MM.1S (cell line): ENCODE measurements at regions not wholly inside any gene's neighbourhood (a gene's known extent, or its start where the extent isn't known, plus 50 kb on each side); places are given as distances from the start of the nearest gene placed in this dataset.

ENCODE experiments used
- DNase-seq: peaks from one replicate; pipeline ENCODE4 v3.0.0-alpha.2; 2015
- H2AFZ ChIP-seq: fragments of 300-600 bp; sonication (generic); 2 replicates; pipeline ENCODE4 v1.6.0; 2016; ENCODE audit warnings: antibody characterized with exemption, low read length
- H3F3A ChIP-seq: fragments of 300-600 bp; sonication (generic); 2 replicates; pipeline ENCODE4 v1.6.1; 2016; ENCODE audit warnings: mild to moderate bottlenecking, antibody characterized with exemption, low read length, moderate library complexity, mixed read lengths; ENCODE audit not compliant: insufficient read depth
- H3K27ac ChIP-seq: fragments of 300-600 bp; sonication (generic); 2 replicates; pipeline ENCODE4 v1.5.1; 2016; ENCODE audit warnings: mild to moderate bottlenecking, low read length
- H3K27me3 ChIP-seq: fragments of 300-600 bp; sonication (generic); replicated peaks from 2 replicates; pipeline ENCODE4 v1.6.0; 2016; ENCODE audit warnings: low read length; ENCODE audit not compliant: insufficient read depth
- H3K36me3 ChIP-seq: fragments of 300-600 bp; sonication (generic); replicated peaks from 2 replicates; pipeline ENCODE4 v1.6.1; 2016; ENCODE audit warnings: mild to moderate bottlenecking, low read length, mixed read lengths; ENCODE audit not compliant: insufficient read depth
- H3K4me1 ChIP-seq: fragments of 300-600 bp; sonication (generic); 2 replicates; pipeline ENCODE4 v1.6.1; 2016; ENCODE audit warnings: low read length, mixed read lengths
- H3K4me2 ChIP-seq: fragments of 300-600 bp; sonication (generic); 2 replicates; pipeline ENCODE4 v1.6.0; 2016; ENCODE audit warnings: low read depth, low read length
- H3K4me3 ChIP-seq: fragments of 300-600 bp; sonication (generic); 2 replicates; pipeline ENCODE4 v1.5.1; 2016; ENCODE audit warnings: low read length, mixed read lengths
- H3K79me2 ChIP-seq: fragments of 300-600 bp; sonication (generic); 2 replicates; pipeline ENCODE4 v1.6.1; 2016; ENCODE audit warnings: mixed run types, low read length, mixed read lengths
- H3K9ac ChIP-seq: fragments of 300-600 bp; sonication (generic); 2 replicates; pipeline ENCODE4 v1.6.1; 2016; ENCODE audit warnings: low read length, mixed read lengths
- H3K9me2 ChIP-seq: fragments of 300-600 bp; sonication (generic); replicated peaks from 2 replicates; pipeline ENCODE4 v1.6.1; 2016; ENCODE audit warnings: mild to moderate bottlenecking, low read length, mixed read lengths; ENCODE audit not compliant: insufficient read depth
- H3K9me3 ChIP-seq: fragments of 300-600 bp; sonication (generic); replicated peaks from 2 replicates; pipeline ENCODE4 v1.6.1; 2016; ENCODE audit warnings: mild to moderate bottlenecking, low read length, mixed read lengths; ENCODE audit not compliant: insufficient read depth
- H4K20me1 ChIP-seq: fragments of 300-600 bp; sonication (generic); 2 replicates; pipeline ENCODE4 v1.6.1; 2016; ENCODE audit warnings: mild to moderate bottlenecking, low read length, moderate library complexity, mixed read lengths; ENCODE audit not compliant: insufficient read depth
- EZH2 ChIP-seq: fragments of 300-600 bp; sonication (generic); optimal IDR thresholded peaks from 2 replicates; pipeline ENCODE3; 2017; ENCODE audit warnings: low read depth, mild to moderate bottlenecking, antibody characterized with exemption, low read length, mixed read lengths
- EZH2phosphoT487 ChIP-seq: fragments of 300-600 bp; sonication (generic); IDR thresholded peaks from 2 replicates; pipeline ENCODE4 v1.6.1; 2018; ENCODE audit warnings: antibody characterized with exemption, low read length
- TF ChIP-seq, protein P1 (sequence below): fragments of 300-600 bp; sonication (generic); IDR thresholded peaks from 2 replicates; pipeline ENCODE4 v1.5.1; 2016; ENCODE audit warnings: antibody characterized with exemption, low read length, mixed read lengths

DNA sequence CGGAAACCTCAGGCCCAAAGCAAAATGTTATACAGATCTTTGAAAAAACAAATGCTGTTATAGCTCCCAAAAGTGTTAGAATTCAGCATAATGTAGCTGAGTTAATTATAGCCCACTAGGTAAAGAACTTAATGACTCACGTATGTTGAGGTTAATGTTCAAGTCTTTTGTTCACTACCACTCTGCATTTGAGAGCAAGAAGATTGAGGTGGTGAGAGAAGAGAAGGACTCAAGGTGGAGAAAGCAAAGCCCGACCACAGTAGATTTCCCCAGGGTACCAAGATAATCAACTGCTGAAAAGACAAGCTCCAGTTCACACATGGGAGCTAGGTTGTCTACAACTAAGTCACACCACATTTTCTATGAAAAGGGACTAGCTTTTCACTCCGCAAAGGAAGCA is 480.2 kb downstream of the DTHD1 start:
- Histone ChIP-seq H2AFZ (no peak overlapping the region), H3K9ac (no peak overlapping the region), H3K27ac (no peak overlapping the region), H3K9me3 (no peaks in the 10 kb centered on the region), H3K4me1 (no peaks in the 10 kb centered on the region), H3K9me2 (no peaks in the 10 kb centered on the region), H3K4me2 (no peak overlapping the region), H3K27me3 (no peaks in the 10 kb centered on the region), H3K79me2 (no peaks in the 10 kb centered on the region), H3K4me3 (no peak overlapping the region), H4K20me1 (no peaks in the 10 kb centered on the region), H3K36me3 (no peaks in the 10 kb centered on the region), H3F3A (no peaks in the 10 kb centered on the region)
- no peak for DNase-seq
- TF ChIP-seq EZH2phosphoT487 (no peak), EZH2 (no peak)
- TF ChIP-seq, protein P1, sequence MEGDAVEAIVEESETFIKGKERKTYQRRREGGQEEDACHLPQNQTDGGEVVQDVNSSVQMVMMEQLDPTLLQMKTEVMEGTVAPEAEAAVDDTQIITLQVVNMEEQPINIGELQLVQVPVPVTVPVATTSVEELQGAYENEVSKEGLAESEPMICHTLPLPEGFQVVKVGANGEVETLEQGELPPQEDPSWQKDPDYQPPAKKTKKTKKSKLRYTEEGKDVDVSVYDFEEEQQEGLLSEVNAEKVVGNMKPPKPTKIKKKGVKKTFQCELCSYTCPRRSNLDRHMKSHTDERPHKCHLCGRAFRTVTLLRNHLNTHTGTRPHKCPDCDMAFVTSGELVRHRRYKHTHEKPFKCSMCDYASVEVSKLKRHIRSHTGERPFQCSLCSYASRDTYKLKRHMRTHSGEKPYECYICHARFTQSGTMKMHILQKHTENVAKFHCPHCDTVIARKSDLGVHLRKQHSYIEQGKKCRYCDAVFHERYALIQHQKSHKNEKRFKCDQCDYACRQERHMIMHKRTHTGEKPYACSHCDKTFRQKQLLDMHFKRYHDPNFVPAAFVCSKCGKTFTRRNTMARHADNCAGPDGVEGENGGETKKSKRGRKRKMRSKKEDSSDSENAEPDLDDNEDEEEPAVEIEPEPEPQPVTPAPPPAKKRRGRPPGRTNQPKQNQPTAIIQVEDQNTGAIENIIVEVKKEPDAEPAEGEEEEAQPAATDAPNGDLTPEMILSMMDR, result no peak

DNA sequence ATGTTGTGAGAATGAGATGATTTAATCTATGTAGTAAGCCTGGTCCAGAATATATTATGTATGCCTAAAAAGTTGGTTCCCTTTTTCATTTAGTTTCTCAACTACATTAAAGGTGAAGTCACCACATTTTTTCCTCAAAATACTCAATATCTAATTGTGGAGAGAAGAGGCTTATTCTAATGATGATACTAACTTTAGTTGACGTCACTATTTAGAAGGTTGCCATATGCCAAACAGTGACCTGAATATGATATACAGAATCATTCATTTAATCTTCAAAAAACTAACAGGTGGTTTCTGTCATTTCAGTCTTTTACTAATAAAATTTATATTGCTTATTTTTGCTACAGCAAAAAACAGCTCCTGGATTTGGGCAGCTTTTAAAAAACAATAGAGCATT is 480.7 kb upstream of the NWD2 start:
- no peaks in the 10 kb centered on the region for H3K4me1 ChIP-seq

DNA sequence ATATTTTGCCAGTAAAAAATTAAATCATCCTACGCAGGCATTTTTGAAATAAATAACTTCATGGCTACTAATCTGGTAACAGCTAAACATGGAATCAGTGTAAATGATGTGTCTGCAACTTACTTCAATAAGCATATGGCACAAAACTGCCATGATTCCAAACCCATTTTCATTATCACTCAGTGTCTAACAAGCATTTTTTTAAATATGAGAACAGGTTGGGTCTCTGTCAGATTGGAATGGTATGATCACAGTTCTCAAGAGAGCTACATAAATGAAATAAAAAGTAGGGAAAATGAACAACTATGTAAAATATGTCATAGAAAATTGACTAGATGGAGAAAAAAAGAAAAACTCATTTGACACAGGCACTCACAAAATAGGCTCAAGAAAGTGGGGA is 476.9 kb upstream of the NWD2 start:
- no peak for DNase-seq
- no peaks in the 10 kb centered on the region for H3K79me2 ChIP-seq
- H3K9me2 ChIP-seq, result no peaks in the 10 kb centered on the region
- no peak overlapping the region for H3K27ac ChIP-seq
- no peaks in the 10 kb centered on the region for H3K27me3 ChIP-seq
- H3K4me3 ChIP-seq, result no peak overlapping the region
- no peaks in the 10 kb centered on the region for H4K20me1 ChIP-seq
- H3F3A ChIP-seq, result no peaks in the 10 kb centered on the region
- no peak overlapping the region for H3K4me2 ChIP-seq
- no peaks in the 10 kb centered on the region for H3K36me3 ChIP-seq
- no peak overlapping the region for H2AFZ ChIP-seq
- TF ChIP-seq, protein P1, result no peak
- TF ChIP-seq EZH2phosphoT487, result no peak
- no peak for TF ChIP-seq EZH2
- no peaks in the 10 kb centered on the region for H3K9me3 ChIP-seq
- peaks cover 4% of the 10 kb centered on the region; the same call in 1 of the 2 replicates for H3K4me1 ChIP-seq
- H3K9ac ChIP-seq, result no peak overlapping the region

More for the DNA sequence above, 480.7 kb upstream of the NWD2 start:
- Histone ChIP-seq H3F3A (no peaks in the 10 kb centered on the region), H3K9me3 (no peaks in the 10 kb centered on the region), H4K20me1 (no peaks in the 10 kb centered on the region), H3K4me3 (no peak overlapping the region), H3K9me2 (no peaks in the 10 kb centered on the region), H3K27ac (no peak overlapping the region), H3K27me3 (no peaks in the 10 kb centered on the region), H3K36me3 (no peaks in the 10 kb centered on the region), H2AFZ (no peak overlapping the region), H3K79me2 (no peaks in the 10 kb centered on the region), H3K9ac (no peak overlapping the region), H3K4me2 (no peak overlapping the region)
- TF ChIP-seq, protein P1, result no peak
- TF ChIP-seq EZH2phosphoT487 (no peak), EZH2 (no peak)
- DNase-seq, result no peak
